GM12878 (cell line): ENCODE measurements at regions not wholly inside any gene's neighbourhood (a gene's known extent, or its start where the extent isn't known, plus 50 kb on each side); places are given as distances from the start of the nearest gene placed in this dataset.

Experiments
- ATAC-seq: fragments of 200-7000 bp; cut with Tn5 transposase; 3 replicates; pipeline ENCODE4 v1.9.1; 2020; ENCODE audit warnings: mild to moderate bottlenecking, moderate library complexity
- BruUV-seq: library from RNA; stranded (reverse); fragments of 400-500 nt; replicated peaks from 2 replicates; lab custom pipeline; 2021; lab: Mats Ljungman, UMichigan
- CTCF ChIA-PET: fragments of 300-600 bp; sonication (Branson Sonifier 250); formaldehyde crosslinking; extraction: SDS; loops from one replicate; lab custom pipeline; 2021; ENCODE audit warnings: inconsistent platforms; lab: Yijun Ruan, JAX
- POLR2A ChIA-PET: fragments of 350-600 bp; formaldehyde crosslinking; extraction: SDS; loops from one replicate; lab custom pipeline; 2021; ENCODE audit warnings: inconsistent platforms; lab: Charles Lee
- RAD21 ChIA-PET: fragments of 300-600 bp; sonication (Branson Sonifier 250); formaldehyde crosslinking; loops from one replicate; lab custom pipeline; 2023; ENCODE audit warnings: antibody characterized with exemption; ENCODE audit not compliant: unreplicated experiment; lab: Charles Lee
- SMC1A ChIA-PET: fragments of 300-600 bp; sonication (Branson Sonifier 250); formaldehyde crosslinking; loops from one replicate; lab custom pipeline; 2023; ENCODE audit not compliant: unreplicated experiment, uncharacterized antibody; lab: Charles Lee
- DNase-seq: peaks from one replicate; pipeline ENCODE4 v3.0.0-alpha.2; 2011; ENCODE audit warnings: low read depth, low spot score
- FAIRE-seq: peaks from 3 replicates; lab custom pipeline; 2011; peaks lifted over from hg19 to GRCh38; lab: Jason Lieb, UNC
- H2AFZ ChIP-seq: 2 replicates; pipeline ENCODE4 v1.6.0; 2011; ENCODE audit warnings: low read depth, low read length, control low read depth; ENCODE audit not compliant: control insufficient read depth
- H3K27ac ChIP-seq: 2 replicates; pipeline ENCODE4 v1.5.1; 2011; ENCODE audit warnings: control low read depth; ENCODE audit not compliant: control insufficient read depth, insufficient read depth
- H3K27me3 ChIP-seq, 2 experiments: replicated peaks in 1 of 2; 2 replicates each; pipeline versions ENCODE4 v1.6.0 to v1.6.1; 2011; ENCODE audit warnings: low read length in 1 of 2; ENCODE audit not compliant: control insufficient read depth in 2 of 2, insufficient read depth in 2 of 2
- H3K36me3 ChIP-seq, 2 experiments: 2 replicates each; pipeline ENCODE4 v1.5.1; 2011; ENCODE audit warnings: low read length in 1 of 2; ENCODE audit not compliant: control insufficient read depth in 2 of 2, insufficient read depth in 2 of 2
- H3K4me1 ChIP-seq: 2 replicates; pipeline ENCODE4 v1.6.1; 2011; ENCODE audit warnings: mild to moderate bottlenecking, low read length, moderate library complexity, mixed read lengths; ENCODE audit not compliant: control insufficient read depth, insufficient read depth
- H3K4me2 ChIP-seq: 2 replicates; pipeline ENCODE4 v1.6.0; 2011; ENCODE audit warnings: control low read depth; ENCODE audit not compliant: control insufficient read depth, insufficient read depth
- H3K4me3 ChIP-seq: fragments of 200-600 bp; sonication (generic); 2 replicates; pipeline ENCODE4 v1.5.1; 2016
- H3K79me2 ChIP-seq: 2 replicates; pipeline ENCODE4 v1.6.0; 2011; ENCODE audit warnings: low read length; ENCODE audit not compliant: control insufficient read depth, insufficient read depth
- H3K9ac ChIP-seq: 2 replicates; pipeline ENCODE4 v1.8.0; 2011; ENCODE audit warnings: low read length, control low read depth, mixed read lengths; ENCODE audit not compliant: control insufficient read depth, insufficient read depth
- H3K9me3 ChIP-seq: replicated peaks from 3 replicates; pipeline ENCODE4 v1.5.1; 2011; ENCODE audit warnings: mild to moderate bottlenecking, low read length; ENCODE audit not compliant: control insufficient read depth, insufficient read depth
- H4K20me1 ChIP-seq: 2 replicates; pipeline ENCODE4 v1.6.0; 2011; ENCODE audit not compliant: control insufficient read depth, insufficient read depth
- BHLHE40 ChIP-seq, 2 experiments: fragments of 450-650 bp in 1 of 2; IDR thresholded peaks; 2 replicates each; pipeline ENCODE4 v1.6.1; 2011 to 2017; ENCODE audit warnings: low read depth in 2 of 2, borderline replicate concordance in 1 of 2, improper control_type of control experiment in 1 of 2, low read length in 1 of 2, mild to moderate bottlenecking in 1 of 2
- CTCF ChIP-seq, 3 experiments: IDR thresholded peaks in 2 of 3; conservative IDR thresholded peaks in 1 of 3; 2 replicates each; pipeline ENCODE4 v1.5.1; 2011; ENCODE audit warnings: low read depth in 3 of 3, low read length in 3 of 3, mild to moderate bottlenecking in 3 of 3, control low read depth in 2 of 3, moderate library complexity in 2 of 3, inconsistent platforms in 1 of 3, mixed read lengths in 1 of 3; ENCODE audit not compliant: control insufficient read depth in 2 of 3, insufficient read depth in 1 of 3; ENCODE audit errors: extremely low read depth in 1 of 3
- EED ChIP-seq: sonication (generic); IDR thresholded peaks from 2 replicates; pipeline ENCODE4 v1.6.1; 2016; ENCODE audit warnings: antibody characterized with exemption, low read depth
- IRF4 ChIP-seq: IDR thresholded peaks from 2 replicates; pipeline ENCODE4 v1.6.1; 2011; ENCODE audit warnings: low read depth, low read length
- JUNB ChIP-seq: IDR thresholded peaks from 2 replicates; pipeline ENCODE4 v1.6.1; 2016; ENCODE audit warnings: antibody characterized with exemption, mild to moderate bottlenecking
- KAT2A ChIP-seq: conservative IDR thresholded peaks from 2 replicates; pipeline ENCODE4 v1.6.1; 2011; ENCODE audit warnings: low read depth, low read length; ENCODE audit not compliant: control insufficient read depth
- RELB ChIP-seq: fragments of 450-650 bp; IDR thresholded peaks from 2 replicates; pipeline ENCODE4 v1.6.1; 2017; ENCODE audit warnings: low read depth, mild to moderate bottlenecking, moderate library complexity
- SIX5 ChIP-seq: IDR thresholded peaks from 2 replicates; pipeline ENCODE4 v1.6.1; 2011; ENCODE audit warnings: mild to moderate bottlenecking, low read depth, low read length, moderate library complexity; ENCODE audit not compliant: severe bottlenecking
- SMAD1 ChIP-seq: fragments of 450-650 bp; IDR thresholded peaks from 2 replicates; pipeline ENCODE4 v1.6.1; 2018; ENCODE audit warnings: mild to moderate bottlenecking, low read depth; ENCODE audit not compliant: partially characterized antibody
- SREBF1 ChIP-seq: IDR thresholded peaks from 2 replicates; pipeline ENCODE4 v1.6.1; 2012; ENCODE audit warnings: mild to moderate bottlenecking, low read length
- TARDBP ChIP-seq: IDR thresholded peaks from 2 replicates; pipeline ENCODE4 v1.6.1; 2016; ENCODE audit warnings: borderline replicate concordance
- WGBS: methylation state at CpG from one replicate; pipeline ENCODE4 v1.1.6; 2016; ENCODE audit warnings: low lambda C conversion rate; ENCODE audit not compliant: insufficient replicate concordance, insufficient coverage; ENCODE audit errors: missing lambda C conversion rate; 5-methylcytosine and 5-hydroxymethylcytosine counted together
- in situ Hi-C: fragments of 300-500 bp; cut with MboI; formaldehyde crosslinking; loops from 9 replicates; pipeline ENCODE4 v1.14.3; 2018; ENCODE audit warnings: mixed read lengths
- intact Hi-C: fragments of 100-400 bp; cut with micrococcal nuclease; formaldehyde crosslinking; loops from one replicate; pipeline ENCODE4 v1.14.2; 2022; ENCODE audit not compliant: unreplicated experiment
- TF ChIP-seq, protein P1 (sequence below): IDR thresholded peaks from 2 replicates; pipeline ENCODE4 v1.6.1; 2012; ENCODE audit warnings: low read length, inconsistent platforms

GRCh38 chr3:177599326-177599725, 402.0 kb upstream of the TBL1XR1 start:
- Histone ChIP-seq H3K9ac (no peak overlapping the region), H3K4me3 (no peak overlapping the region), H3K36me3 (no peaks in the 10 kb centered on the region), H3K4me1 (peaks cover 26% of the 10 kb centered on the region), H2AFZ (no peak overlapping the region), H3K27me3 (no peaks in the 10 kb centered on the region), H3K9me3 (no peaks in the 10 kb centered on the region; the same call in 2 of the 3 replicates), H4K20me1 (no peaks in the 10 kb centered on the region), H3K79me2 (no peaks in the 10 kb centered on the region), H3K4me2 (no peak overlapping the region), H3K27ac (no peak overlapping the region)
- FAIRE-seq (no peak), DNase-seq (no peak), ATAC-seq (no peak)
- intact Hi-C loops (loop anchor here (5.0 kb wide), 1 partner anchor 542 kb away; no protein-coding TSS in a partner anchor), in situ Hi-C loops (no loop called here)
- no peak for TF ChIP-seq RELB
- TF ChIP-seq BHLHE40 (IDR thresholded peaks at IDR 0.05; ENCODE audit: borderline replicate concordance in 1 of 2, low read depth in 2 of 2, low read length in 1 of 2) = no peak
- SMC1A ChIA-PET = no interaction called here
- POLR2A ChIA-PET = no interaction called here
- RAD21 ChIA-PET = no interaction called here
- CTCF ChIA-PET = no interaction called here
- 34% methylated on average over 2 of the region's 2 CpGs for WGBS
- BruUV-seq = no TSS peak

DNA sequence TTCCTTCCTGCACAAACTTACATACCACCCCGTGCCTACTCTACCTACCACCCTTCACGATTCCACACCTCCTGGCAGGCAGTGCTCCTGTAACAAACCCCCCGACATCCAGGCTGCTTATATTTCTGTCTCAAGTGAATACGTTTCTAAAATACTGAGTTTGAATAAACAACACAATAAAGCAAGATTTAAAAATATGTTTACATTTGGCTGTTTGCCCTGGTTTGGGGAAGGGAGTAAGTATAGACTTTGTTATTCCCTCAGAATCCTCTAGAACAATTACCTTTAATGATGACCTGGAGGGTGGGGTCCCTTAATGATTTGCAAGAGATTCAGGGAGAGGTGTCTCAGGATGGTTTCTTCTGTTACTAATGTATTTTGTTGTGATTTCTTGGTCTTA, 402.6 kb upstream of the TBL1XR1 start:
- ChIA-PET SMC1A (interaction anchor here (1.3 kb wide), 1 partner anchor 14 kb away, joined by 4 read pairs; no protein-coding TSS in a partner anchor), POLR2A (no interaction called here), RAD21 (no interaction called here), CTCF (no interaction called here)
- in situ Hi-C loops (no loop called here), intact Hi-C loops (loop anchor here (5.0 kb wide), 1 partner anchor 543 kb away; no protein-coding TSS in a partner anchor)
- Histone ChIP-seq H3K4me2 (no peak overlapping the region), H3K27me3 (no peaks in the 10 kb centered on the region), H3K4me1 (peaks cover 26% of the 10 kb centered on the region), H3K36me3 (no peaks in the 10 kb centered on the region), H3K9me3 (no peaks in the 10 kb centered on the region; the same call in 2 of the 3 replicates), H2AFZ (no peak overlapping the region), H3K9ac (no peak overlapping the region), H3K27ac (no peak overlapping the region), H3K4me3 (no peak overlapping the region), H3K79me2 (no peaks in the 10 kb centered on the region), H4K20me1 (no peaks in the 10 kb centered on the region)
- 41% methylated on average over 4 of the region's 4 CpGs for WGBS
- no peak for ATAC-seq
- BruUV-seq = no TSS peak
- FAIRE-seq = no peak
- no peak for DNase-seq
- no peak for TF ChIP-seq CTCF (IDR thresholded peaks at IDR 0.05 in 2 of 3, conservative IDR thresholded peaks at IDR 0.05 in 1 of 3; ENCODE audit: control insufficient read depth in 2 of 3, extremely low read depth in 1 of 3, insufficient read depth in 1 of 3, low read depth in 3 of 3, low read length in 3 of 3)
- TF ChIP-seq TARDBP = no peak
- no peak for TF ChIP-seq SIX5
- TF ChIP-seq SMAD1 = no peak
- no peak for TF ChIP-seq KAT2A
- TF ChIP-seq IRF4 = no peak
- TF ChIP-seq EED = no peak
- TF ChIP-seq, protein P1, sequence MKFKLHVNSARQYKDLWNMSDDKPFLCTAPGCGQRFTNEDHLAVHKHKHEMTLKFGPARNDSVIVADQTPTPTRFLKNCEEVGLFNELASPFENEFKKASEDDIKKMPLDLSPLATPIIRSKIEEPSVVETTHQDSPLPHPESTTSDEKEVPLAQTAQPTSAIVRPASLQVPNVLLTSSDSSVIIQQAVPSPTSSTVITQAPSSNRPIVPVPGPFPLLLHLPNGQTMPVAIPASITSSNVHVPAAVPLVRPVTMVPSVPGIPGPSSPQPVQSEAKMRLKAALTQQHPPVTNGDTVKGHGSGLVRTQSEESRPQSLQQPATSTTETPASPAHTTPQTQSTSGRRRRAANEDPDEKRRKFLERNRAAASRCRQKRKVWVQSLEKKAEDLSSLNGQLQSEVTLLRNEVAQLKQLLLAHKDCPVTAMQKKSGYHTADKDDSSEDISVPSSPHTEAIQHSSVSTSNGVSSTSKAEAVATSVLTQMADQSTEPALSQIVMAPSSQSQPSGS = no peak
- TF ChIP-seq SREBF1 = no peak
- no peak for TF ChIP-seq JUNB
